Mesothelial cell of epicardium (in vitro differentiated cells): ENCODE measurements at regions not wholly inside any gene's neighbourhood (a gene's known extent, or its start where the extent isn't known, plus 50 kb on each side); places are given as distances from the start of the nearest gene placed in this dataset.
"Not testable (repeated sequence)": the region's sequence is repeated elsewhere in the genome, so short reads cannot be mapped to it uniquely, and the experiment has no call there.

Experiments
- DNase-seq, 2 experiments: peaks; one replicate each; pipeline ENCODE4 v3.0.0; 2021; ENCODE audit warnings: low spot score in 2 of 2; ENCODE audit not compliant: unreplicated experiment in 2 of 2
- H3K27ac Mint-ChIP-seq: 2 replicates; pipeline ENCODE4 v1.8.0; 2021; ENCODE audit warnings: mixed read lengths
- H3K27me3 Mint-ChIP-seq: 2 replicates; pipeline ENCODE4 v1.8.0; 2021; ENCODE audit warnings: low read depth, mixed read lengths
- H3K36me3 Mint-ChIP-seq: 2 replicates; pipeline ENCODE4 v1.8.0; 2021; ENCODE audit warnings: mixed read lengths
- H3K4me1 Mint-ChIP-seq: 2 replicates; pipeline ENCODE4 v1.8.0; 2021; ENCODE audit warnings: mixed read lengths
- H3K4me3 Mint-ChIP-seq: 2 replicates; pipeline ENCODE4 v1.8.0; 2021; ENCODE audit warnings: mild to moderate bottlenecking, moderate library complexity, mixed read lengths
- H3K9me3 Mint-ChIP-seq: 2 replicates; pipeline ENCODE4 v1.8.0; 2021; ENCODE audit warnings: mixed read lengths
- CTCF ChIP-seq: fragments of 200-600 bp; sonication (generic); IDR thresholded peaks from one replicate; pipeline ENCODE4 v1.5.0; 2021; ENCODE audit warnings: antibody characterized with exemption; ENCODE audit not compliant: unreplicated experiment

GRCh38 chr6:154632119-154632518 is 101.1 kb upstream of the SCAF8 start:
- Mint-ChIP-seq H3K27me3 (no peaks in the 10 kb centered on the region), H3K4me1 (no peaks in the 10 kb centered on the region), H3K9me3 (peaks cover 13% of the 10 kb centered on the region), H3K4me3 (no peak overlapping the region), H3K27ac (no peak overlapping the region), H3K36me3 (no peaks in the 10 kb centered on the region)
- TF ChIP-seq CTCF, result no peak
- no peak for DNase-seq

- no peak for DNase-seq
- Mint-ChIP-seq H3K36me3 (no peaks in the 10 kb centered on the region), H3K27ac (no peak overlapping the region), H3K27me3 (no peaks in the 10 kb centered on the region), H3K4me1 (no peaks in the 10 kb centered on the region), H3K4me3 (no peak overlapping the region), H3K9me3 (peaks cover 16% of the 10 kb centered on the region)
- TF ChIP-seq CTCF, result no peak
Measured at GRCh38 chr6:154637392-154637791, 95.8 kb upstream of the SCAF8 start.

GRCh38 chr6:154638369-154638768 is 94.8 kb upstream of the SCAF8 start:
- Mint-ChIP-seq H3K9me3 (peaks cover 11% of the 10 kb centered on the region), H3K27me3 (no peaks in the 10 kb centered on the region), H3K4me1 (no peaks in the 10 kb centered on the region), H3K4me3 (no peak overlapping the region), H3K36me3 (no peaks in the 10 kb centered on the region), H3K27ac (no peak overlapping the region)
- DNase-seq, result no peak
- no peak for TF ChIP-seq CTCF

GRCh38 chr6:154639196-154639595 is 94.0 kb upstream of the SCAF8 start:
- not testable (repeated sequence) for H3K9me3 Mint-ChIP-seq, H3K4me1 Mint-ChIP-seq, H3K4me3 Mint-ChIP-seq, H3K27me3 Mint-ChIP-seq, DNase-seq, H3K27ac Mint-ChIP-seq, H3K36me3 Mint-ChIP-seq

GRCh38 chr6:154648188-154648887 is 84.9 kb upstream of the SCAF8 start:
- H3K36me3 Mint-ChIP-seq, result no peaks in the 10 kb centered on the region
- DNase-seq, result no peak
- no peak overlapping the region for H3K4me3 Mint-ChIP-seq
- H3K4me1 Mint-ChIP-seq, result peaks cover 5% of the 10 kb centered on the region
- H3K9me3 Mint-ChIP-seq, result no peaks in the 10 kb centered on the region
- H3K27me3 Mint-ChIP-seq, result no peaks in the 10 kb centered on the region
- no peak overlapping the region for H3K27ac Mint-ChIP-seq
- no peak for TF ChIP-seq CTCF

- DNase-seq, result no peak
- no peak overlapping the region for H3K27ac Mint-ChIP-seq
- H3K36me3 Mint-ChIP-seq, result no peaks in the 10 kb centered on the region
- no peaks in the 10 kb centered on the region for H3K27me3 Mint-ChIP-seq
- TF ChIP-seq CTCF, result no peak
- H3K9me3 Mint-ChIP-seq, result no peaks in the 10 kb centered on the region
- no peak overlapping the region for H3K4me3 Mint-ChIP-seq
- H3K4me1 Mint-ChIP-seq, result peaks cover 10% of the 10 kb centered on the region
Measured at GRCh38 chr6:154648888-154649205, 84.4 kb upstream of the SCAF8 start.
